HG02884 (cell line): ENCODE measurements at regions not wholly inside any gene's neighbourhood (a gene's known extent, or its start where the extent isn't known, plus 50 kb on each side); places are given as distances from the start of the nearest gene placed in this dataset.

Experiments used
- ATAC-seq: cut with Tn5 transposase; IDR thresholded peaks from one replicate; pipeline ENCODE4 v1.9.1; 2021; ENCODE audit warnings: mild to moderate bottlenecking, moderate library complexity; ENCODE audit not compliant: unreplicated experiment

GRCh38 chr5:54370982-54371381 lies 60.6 kb upstream of the ARL15 start:
- no peak for ATAC-seq

GRCh38 chr5:54367844-54368243 lies 57.5 kb upstream of the ARL15 start:
- ATAC-seq: no peak

GRCh38 chr5:54366707-54367106 lies 56.3 kb upstream of the ARL15 start:
- ATAC-seq: no peak

- no peak for ATAC-seq
These were observed 53.3 kb upstream of the ARL15 start for GRCh38 chr5:54363669-54364068.

- no peak for ATAC-seq
These were observed 52.7 kb upstream of the ARL15 start for GRCh38 chr5:54362992-54363625.

- no peak for ATAC-seq
These were observed 52.1 kb upstream of the ARL15 start for GRCh38 chr5:54362434-54362833.

GRCh38 chr5:54361691-54362411 lies 51.5 kb upstream of the ARL15 start:
- no peak for ATAC-seq

- no peak for ATAC-seq
These were observed 50.7 kb upstream of the ARL15 start for GRCh38 chr5:54360925-54361662.
